Daoy (cell line): ENCODE measurements at regions not wholly inside any gene's neighbourhood (a gene's known extent, or its start where the extent isn't known, plus 50 kb on each side); places are given as distances from the start of the nearest gene placed in this dataset.

Experiments
- DNase-seq: peaks from one replicate; pipeline ENCODE4 v3.0.0-alpha.2; 2015; ENCODE audit warnings: low read depth

- no peak for DNase-seq
Observed at GRCh38 chr9:105146677-105147076, 97.8 kb upstream of the SLC44A1 start.

DNA sequence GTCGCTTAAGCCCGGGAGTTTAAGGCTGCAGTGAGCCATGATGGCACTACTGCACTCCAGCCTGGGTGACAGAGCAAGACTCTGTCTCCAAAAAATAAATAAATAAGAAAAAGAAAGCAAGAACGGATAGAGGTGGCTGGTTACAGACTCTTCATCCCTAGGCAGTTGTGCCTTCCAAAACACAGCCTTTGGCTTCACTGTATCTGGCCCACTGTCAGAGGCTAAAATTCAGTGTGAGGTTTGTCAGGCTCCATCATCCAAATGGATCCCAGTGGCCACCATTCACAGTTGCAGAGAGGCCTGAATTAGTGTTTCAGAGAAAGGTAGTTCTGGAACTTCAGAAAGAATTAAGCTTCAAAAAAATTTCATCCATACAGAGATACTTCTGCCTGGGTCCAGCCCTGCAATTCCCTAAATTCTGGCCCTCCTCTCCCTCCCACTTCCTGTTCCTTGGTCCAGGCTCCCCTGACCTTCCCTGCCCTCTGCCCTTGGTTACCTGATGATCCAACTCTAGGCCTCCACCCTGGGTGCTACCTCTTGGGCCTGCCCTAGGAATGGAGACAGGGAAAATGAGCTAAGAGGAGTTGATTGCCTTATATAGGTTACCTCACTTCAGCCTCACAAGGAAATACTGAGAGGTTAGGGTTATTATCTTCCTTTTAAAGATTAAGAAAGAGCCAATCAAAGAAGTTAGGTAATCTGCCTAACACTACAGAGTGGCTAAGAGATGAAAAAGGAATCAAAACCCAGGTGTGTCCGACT lies 97.2 kb upstream of the SLC44A1 start:
- DNase-seq, result no peak

DNA sequence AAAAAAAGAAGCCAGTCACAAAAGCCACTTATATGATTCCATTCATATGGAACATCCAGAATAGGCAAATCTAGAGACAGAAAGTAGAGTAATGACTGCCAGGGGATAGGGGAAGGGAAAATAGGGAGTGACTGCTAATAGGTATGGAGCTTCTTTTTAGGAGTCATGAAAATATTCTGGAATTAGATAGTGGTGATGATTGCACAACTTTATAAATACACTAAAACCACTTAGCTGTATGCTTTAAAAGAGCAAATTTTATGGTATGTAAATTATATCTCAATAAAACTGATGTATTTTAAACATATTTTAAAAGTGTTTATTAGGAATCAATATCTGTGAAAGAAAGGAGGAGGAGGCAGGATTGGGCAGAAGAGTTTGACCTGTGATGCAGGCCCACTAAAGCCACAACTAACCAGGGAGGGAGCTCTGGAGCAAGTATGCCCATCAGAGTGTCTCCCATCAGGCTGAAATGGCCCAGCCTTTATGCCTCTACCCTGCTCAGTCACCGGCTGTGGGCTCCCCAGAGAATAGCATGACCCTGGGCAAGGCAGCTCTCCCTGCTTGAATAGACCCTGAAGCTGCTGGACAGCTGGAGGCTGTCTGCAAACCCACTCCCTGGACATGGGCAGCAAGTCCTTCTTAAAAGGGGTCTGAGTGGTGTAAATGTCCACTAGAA lies 96.0 kb upstream of the SLC44A1 start:
- DNase-seq, result no peak

DNA sequence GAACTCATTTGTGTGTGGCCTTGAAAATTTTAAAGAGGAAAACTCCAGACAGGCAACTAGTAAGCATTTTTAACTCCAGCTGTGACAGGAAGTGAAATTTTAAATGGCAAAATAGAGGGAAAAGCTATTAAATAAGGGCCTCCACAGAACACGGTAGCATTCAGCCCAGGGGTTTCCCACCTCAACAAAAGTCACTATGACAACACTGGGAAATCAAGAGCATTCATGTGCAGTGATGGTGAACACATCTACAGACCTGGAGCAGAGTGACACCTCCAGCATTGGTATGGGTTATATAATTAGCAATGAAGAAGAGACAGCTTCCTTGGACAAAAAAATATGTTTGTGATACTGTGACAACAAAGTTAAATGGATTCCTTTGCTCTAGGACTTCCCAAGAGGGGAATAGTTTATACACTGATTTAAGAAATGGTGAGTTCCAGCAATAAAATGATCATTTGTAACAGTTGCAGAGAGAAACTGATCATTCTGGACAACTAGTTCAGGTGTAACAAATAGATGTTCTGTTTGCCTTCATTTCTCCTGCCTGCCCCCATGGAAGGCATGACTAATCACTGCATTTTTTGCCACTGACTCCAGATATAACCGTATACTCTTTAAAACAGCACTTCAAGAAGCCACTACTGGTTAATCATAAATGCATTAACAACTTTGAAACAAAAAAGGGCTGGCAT lies 93.3 kb upstream of the SLC44A1 start:
- DNase-seq, result peak; percentile 54

GRCh38 chr9:105151686-105151995 lies 92.8 kb upstream of the SLC44A1 start:
- DNase-seq, result no peak

DNA sequence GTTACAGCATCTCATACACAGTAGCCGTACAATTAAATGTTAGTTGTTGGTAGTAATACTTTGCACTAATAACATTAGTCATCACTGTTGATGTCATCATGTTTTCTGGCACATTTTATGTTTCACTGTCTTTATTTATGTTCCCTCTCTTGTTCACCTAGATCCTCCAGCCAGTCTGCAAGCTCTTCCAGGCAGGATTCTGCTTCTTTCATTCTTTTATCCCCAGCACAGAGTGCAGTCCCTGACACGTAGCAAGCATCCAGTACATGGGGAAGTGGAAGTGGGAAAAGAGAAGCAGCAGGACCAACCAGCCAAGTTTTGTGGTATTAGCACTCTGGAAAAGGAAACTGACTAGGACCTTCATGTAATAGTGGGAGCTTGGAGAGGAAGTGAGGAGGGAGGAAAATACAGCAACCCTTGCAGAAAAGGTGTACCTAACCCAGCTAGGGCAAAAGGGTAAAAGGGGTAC lies 89.7 kb upstream of the SLC44A1 start:
- peak; percentile 20 for DNase-seq

GRCh38 chr9:105157171-105157583 lies 87.3 kb upstream of the SLC44A1 start:
- peak; percentile 43 for DNase-seq

DNA sequence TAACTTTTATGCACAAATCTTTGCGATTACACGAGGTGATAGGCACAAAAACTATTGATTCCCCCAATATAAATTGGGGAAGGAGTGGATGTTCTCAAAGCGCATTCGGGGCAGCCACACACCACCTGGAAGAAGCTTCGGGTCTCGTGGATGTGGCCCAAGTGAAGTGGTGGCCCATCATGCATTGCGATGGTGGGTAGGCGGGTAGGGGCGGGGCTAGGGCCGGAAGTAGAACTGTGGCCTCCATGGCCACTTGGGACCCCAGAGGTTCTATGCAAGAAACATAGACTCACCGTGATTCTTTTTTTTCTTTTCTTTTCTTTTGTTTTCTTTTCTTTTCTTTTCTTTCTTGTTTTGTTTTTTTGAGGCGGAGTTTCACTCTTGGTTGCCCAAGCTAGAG lies 86.4 kb upstream of the SLC44A1 start:
- no peak for DNase-seq

DNA sequence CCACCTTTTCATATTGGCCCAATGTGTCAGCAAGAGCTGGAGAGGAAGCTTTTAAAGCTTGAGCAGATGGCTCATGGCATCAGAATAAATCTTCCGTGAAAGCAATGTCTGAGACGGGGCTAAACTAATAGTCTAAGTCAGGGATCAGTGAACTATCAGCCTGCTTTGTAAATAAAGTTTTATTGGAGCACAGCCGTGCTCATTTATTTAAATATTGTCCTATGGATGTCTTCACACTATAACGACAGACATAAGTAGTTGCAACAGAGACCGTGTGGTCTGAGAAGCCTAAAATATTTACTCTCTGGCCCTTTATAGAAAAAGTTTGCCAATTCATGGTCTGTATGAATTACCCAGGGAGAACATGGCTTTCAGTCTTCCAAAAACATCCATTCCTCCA lies 85.6 kb upstream of the SLC44A1 start:
- DNase-seq, result no peak

- DNase-seq, result no peak
Observed at GRCh38 chr9:105168870-105169319, 75.6 kb upstream of the SLC44A1 start.

DNA sequence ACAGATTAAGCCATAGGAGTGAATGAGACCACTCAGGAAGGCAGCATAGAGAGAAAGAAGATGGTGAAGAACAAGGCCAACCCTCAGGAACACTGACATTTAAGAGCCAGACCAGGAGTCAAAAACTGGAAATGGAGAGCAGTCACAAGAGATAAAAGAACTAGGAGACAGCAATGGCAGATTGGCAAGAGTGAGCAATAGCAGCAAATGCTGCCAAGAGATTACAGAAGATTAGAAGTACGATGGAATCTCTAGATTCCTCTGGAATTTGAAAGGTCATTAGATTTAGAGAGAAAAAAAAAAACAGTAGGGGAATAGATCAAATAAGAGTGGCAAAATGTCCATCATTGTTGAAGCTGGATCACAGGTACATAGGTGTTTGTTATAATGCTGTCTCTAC lies 73.4 kb upstream of the SLC44A1 start:
- no peak for DNase-seq

- no peak for DNase-seq
Observed at GRCh38 chr9:105171589-105171988, 72.9 kb upstream of the SLC44A1 start.

GRCh38 chr9:105172436-105172835 lies 72.0 kb upstream of the SLC44A1 start:
- DNase-seq, result no peak

DNA sequence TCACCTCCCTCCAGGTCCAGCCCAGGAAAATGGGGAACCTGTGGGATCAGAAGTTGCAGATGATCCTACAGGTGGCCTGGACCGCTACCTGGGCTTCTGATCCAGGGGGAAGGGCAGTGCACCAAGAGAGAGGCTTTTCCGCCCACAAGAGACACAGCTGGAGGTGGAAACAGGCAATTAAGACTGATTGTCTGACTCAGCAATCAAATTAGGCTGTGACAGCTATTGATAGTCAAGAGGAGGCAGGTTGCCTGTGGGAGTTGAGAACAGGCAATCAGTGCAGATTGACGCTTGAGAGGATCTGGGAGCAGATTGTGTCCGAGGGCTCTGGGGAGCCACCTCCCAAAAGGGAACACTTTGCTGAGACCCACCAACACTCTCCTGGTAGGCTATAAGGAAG lies 71.1 kb upstream of the SLC44A1 start:
- no peak for DNase-seq

DNA sequence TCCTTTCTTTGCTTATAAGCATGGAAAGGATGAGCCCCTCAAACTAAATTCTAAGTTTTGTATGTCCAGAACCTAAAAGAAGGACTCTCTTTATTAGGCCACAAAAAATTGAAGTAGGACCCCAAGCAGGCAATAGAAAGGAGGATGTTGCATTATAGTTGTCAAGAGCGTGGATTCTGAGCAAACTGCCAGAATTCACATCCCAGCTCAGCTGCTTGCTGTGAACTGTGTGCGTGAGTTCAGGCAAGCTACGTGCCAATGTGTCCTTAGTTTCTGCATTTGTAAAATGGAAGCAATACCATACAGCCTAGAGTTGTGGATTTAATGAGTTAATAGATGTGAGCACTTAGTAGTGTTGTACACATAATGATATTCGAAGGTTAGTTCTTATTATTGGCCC lies 70.6 kb upstream of the SLC44A1 start:
- DNase-seq, result no peak

GRCh38 chr9:105176194-105176593 lies 68.3 kb upstream of the SLC44A1 start:
- no peak for DNase-seq

GRCh38 chr9:105178076-105178475 lies 66.4 kb upstream of the SLC44A1 start:
- DNase-seq, result no peak

DNA sequence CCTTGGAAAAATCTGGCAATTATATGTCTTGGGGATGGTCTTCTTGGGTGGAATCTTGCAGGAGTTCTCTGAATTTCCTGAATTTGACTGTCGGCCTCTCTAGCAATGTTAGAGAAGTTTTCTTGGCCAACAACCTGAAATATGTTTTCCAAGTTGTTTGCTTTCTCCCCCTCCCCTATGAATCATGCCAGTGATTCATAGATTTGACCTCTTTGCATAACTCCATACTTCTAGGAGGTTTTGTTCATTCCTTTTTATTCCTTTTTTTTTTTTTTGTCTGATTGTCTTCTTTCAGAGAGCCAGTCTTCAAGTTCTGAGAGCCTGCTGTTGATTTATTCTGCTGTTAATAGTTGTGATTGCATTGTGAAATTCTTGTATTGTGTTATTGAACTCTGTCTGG lies 56.7 kb upstream of the SLC44A1 start:
- DNase-seq, result peak; percentile 60

DNA sequence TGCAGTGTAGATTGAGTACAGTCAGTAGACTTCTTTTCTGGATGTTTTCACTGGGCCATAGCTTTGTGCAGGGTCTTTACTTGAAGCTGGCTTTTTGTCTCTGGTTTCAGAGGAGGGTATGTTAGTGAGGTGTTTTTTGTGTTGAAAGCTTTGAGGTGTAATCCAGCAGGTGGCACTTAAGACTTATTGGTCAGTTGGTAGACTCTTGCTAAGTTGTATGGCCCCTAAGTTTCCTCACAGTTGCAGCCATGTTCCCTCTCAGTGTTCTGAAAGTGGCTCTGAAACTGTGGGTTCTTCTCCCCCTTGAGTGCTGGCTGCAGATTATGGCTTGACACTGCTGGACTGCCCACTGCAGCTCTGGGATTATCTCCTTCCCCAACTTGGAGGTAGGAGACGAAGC lies 55.7 kb upstream of the SLC44A1 start:
- DNase-seq, result no peak

DNA sequence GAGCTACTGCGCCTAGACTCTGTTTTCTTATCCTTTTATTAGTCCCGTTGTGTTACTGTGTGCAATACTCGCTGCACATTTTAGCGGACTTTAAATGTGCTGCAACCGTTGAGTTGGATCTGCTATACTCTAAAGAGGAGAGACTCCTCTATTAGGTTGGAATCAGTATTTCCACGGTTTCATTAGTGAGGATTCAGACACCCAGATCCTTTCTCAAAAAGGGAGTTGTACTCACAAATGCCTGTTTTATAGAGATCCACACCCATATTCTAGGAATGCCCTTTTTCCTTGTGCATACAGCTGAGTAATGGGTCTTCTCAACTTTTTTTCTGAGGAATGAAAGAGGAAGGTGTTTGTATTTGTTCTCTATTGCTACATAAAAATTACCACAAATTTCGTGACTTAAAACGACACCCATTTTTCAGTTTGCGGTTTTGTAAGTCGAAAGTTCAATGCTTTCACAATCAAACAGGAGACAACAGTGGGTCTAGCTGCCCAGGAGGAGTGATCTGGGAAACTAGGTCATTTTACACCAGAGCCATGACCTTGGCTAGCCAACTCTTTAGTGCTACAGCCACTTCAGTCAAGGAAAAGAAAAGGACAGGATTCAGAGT lies 52.8 kb upstream of the SLC44A1 start:
- DNase-seq, result no peak

- no peak for DNase-seq
Observed at GRCh38 chr9:105193560-105193959, 50.9 kb upstream of the SLC44A1 start.

DNA sequence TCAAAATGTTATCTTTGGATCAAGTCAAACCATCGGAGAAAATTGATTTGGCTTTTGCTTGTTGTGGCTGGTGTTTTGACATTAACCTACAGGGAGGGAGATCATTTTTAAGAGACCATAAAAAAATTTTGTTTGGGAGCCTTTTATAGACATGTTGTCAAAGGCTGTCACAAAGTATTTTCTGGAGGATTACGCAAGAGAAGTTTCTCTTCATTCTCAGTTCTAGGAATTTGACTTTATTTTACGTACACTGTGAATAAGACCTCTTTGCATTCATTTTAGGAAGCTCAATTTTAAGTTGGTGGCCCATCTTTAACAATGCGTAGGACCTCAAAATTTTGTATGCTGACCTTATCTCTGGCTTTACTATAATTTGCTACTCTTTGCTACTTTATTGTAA lies 50.2 kb upstream of the SLC44A1 start:
- DNase-seq, result no peak
